HepG2 (cell line): ENCODE measurements at regions not wholly inside any gene's neighbourhood (a gene's known extent, or its start where the extent isn't known, plus 50 kb on each side); places are given as distances from the start of the nearest gene placed in this dataset.

Experiments
- ATAC-seq: fragments of 200-7000 bp; cut with Tn5 transposase; 3 replicates; pipeline ENCODE4 v1.9.1; 2020; ENCODE audit warnings: mild to moderate bottlenecking, moderate library complexity
- BruUV-seq: library from RNA; stranded (reverse); fragments of 400-500 nt; replicated peaks from 2 replicates; lab custom pipeline; 2021; lab: Mats Ljungman, UMichigan
- CTCF ChIA-PET: fragments of 300-600 bp; formaldehyde crosslinking; extraction: SDS; loops from one replicate; lab custom pipeline; 2021; ENCODE audit warnings: low total read pairs, inconsistent platforms, low intra/inter-chr PET ratio; lab: Yijun Ruan, JAX
- POLR2A ChIA-PET: fragments of 350-600 bp; sonication (Branson Sonifier 250); formaldehyde crosslinking; loops from one replicate; lab custom pipeline; 2020; ENCODE audit warnings: antibody characterized with exemption, inconsistent platforms; lab: Yijun Ruan, JAX
- DNase-seq: peaks from one replicate; pipeline ENCODE4 v3.0.0-alpha.2; 2015; ENCODE audit warnings: low spot score
- FAIRE-seq: peaks from 3 replicates; lab custom pipeline; 2011; peaks lifted over from hg19 to GRCh38; lab: Jason Lieb, UNC
- H2AFZ ChIP-seq: one replicate; pipeline ENCODE4 v1.6.1; 2011; ENCODE audit warnings: low read length, inconsistent platforms
- H3K27ac ChIP-seq: fragments of 300-600 bp; 3 replicates; pipeline ENCODE4 v1.8.0; 2011; ENCODE audit warnings: mixed run types, mild to moderate bottlenecking, mixed read lengths, low read length, inconsistent platforms; ENCODE audit not compliant: insufficient read depth; ENCODE audit errors: extremely low read length
- H3K27me3 ChIP-seq, 2 experiments: fragments of 200-600 bp in 1 of 2; 2 replicates in 1 of 2; 3 replicates in 1 of 2; pipeline versions ENCODE4 v1.6.0 to v1.8.0; 2011; ENCODE audit warnings: low read length in 2 of 2, mild to moderate bottlenecking in 2 of 2, moderate library complexity in 2 of 2, inconsistent platforms in 1 of 2; ENCODE audit not compliant: insufficient read depth in 2 of 2, control insufficient read depth in 1 of 2
- H3K36me3 ChIP-seq, 2 experiments: fragments of 200-600 bp in 1 of 2; replicated peaks in 1 of 2; 2 replicates in 1 of 2; 3 replicates in 1 of 2; pipeline versions ENCODE4 v1.5.1 to v1.8.0; 2011; ENCODE audit warnings: low read length in 2 of 2, inconsistent platforms in 1 of 2; ENCODE audit not compliant: insufficient read depth in 2 of 2, control insufficient read depth in 1 of 2
- H3K4me1 ChIP-seq: 2 replicates; pipeline ENCODE4 v1.5.1; 2012; ENCODE audit warnings: low read length, inconsistent platforms; ENCODE audit not compliant: insufficient read depth
- H3K4me2 ChIP-seq: 2 replicates; pipeline ENCODE4 v1.6.0; 2011; ENCODE audit warnings: low read depth, low read length, inconsistent platforms
- H3K4me3 ChIP-seq, 3 experiments: fragments of 200-600 bp in 1 of 3; sonication (generic), shearing (Covaris generic) in 1 of 3; replicated peaks in 1 of 3; 2 replicates each; pipeline ENCODE4 v1.5.1; 2011 to 2016; ENCODE audit warnings: low read length in 3 of 3, inconsistent platforms in 2 of 3, low read depth in 2 of 3, mild to moderate bottlenecking in 2 of 3, control low read depth in 1 of 3, mixed read lengths in 1 of 3; ENCODE audit not compliant: insufficient read depth in 1 of 3
- H3K79me2 ChIP-seq: one replicate; pipeline ENCODE4 v1.6.1; 2011; ENCODE audit warnings: low read length, inconsistent platforms; ENCODE audit not compliant: insufficient read depth
- H3K9ac ChIP-seq: 2 replicates; pipeline ENCODE4 v1.6.0; 2011; ENCODE audit warnings: mild to moderate bottlenecking, low read depth, low read length, inconsistent platforms; ENCODE audit not compliant: insufficient read depth
- H3K9me3 ChIP-seq: 2 replicates; pipeline ENCODE4 v1.5.1; 2012; ENCODE audit warnings: mild to moderate bottlenecking, low read length
- H4K20me1 ChIP-seq: 2 replicates; pipeline ENCODE4 v1.6.0; 2011; ENCODE audit warnings: inconsistent platforms, mild to moderate bottlenecking, low read length, moderate library complexity; ENCODE audit not compliant: insufficient read depth
- FOXA3 ChIP-seq: IDR thresholded peaks from 2 replicates; pipeline ENCODE4 v1.6.1; 2016; ENCODE audit warnings: missing genetic modification reagents, missing compliant biosample characterization
- FOXJ3 ChIP-seq: sonication (generic); formaldehyde crosslinking; IDR thresholded peaks from 2 replicates; pipeline ENCODE4 v1.4.0; 2020; ENCODE audit warnings: missing genetic modification reagents, mild to moderate bottlenecking, borderline replicate concordance
- HNF4A ChIP-seq: sonication (generic); formaldehyde crosslinking; IDR thresholded peaks from 2 replicates; pipeline ENCODE4 v1.4.0; 2020; ENCODE audit warnings: missing genetic modification reagents
- MTF1 ChIP-seq: sonication (generic); formaldehyde crosslinking; IDR thresholded peaks from 2 replicates; pipeline ENCODE4 v1.5.0; 2020; ENCODE audit warnings: missing genetic modification reagents
- RFXAP ChIP-seq: sonication (generic); formaldehyde crosslinking; IDR thresholded peaks from 2 replicates; pipeline ENCODE4 v1.4.0; 2020; ENCODE audit warnings: missing genetic modification reagents, borderline replicate concordance
- ZNF552 ChIP-seq: sonication (generic); formaldehyde crosslinking; IDR thresholded peaks from 2 replicates; pipeline ENCODE4 v1.9.0; 2022; ENCODE audit warnings: missing genetic modification reagents, mild to moderate bottlenecking, borderline replicate concordance
- ZNF629 ChIP-seq: sonication (generic); formaldehyde crosslinking; conservative IDR thresholded peaks from 2 replicates; pipeline ENCODE4 v1.5.0; 2020; ENCODE audit warnings: missing genetic modification reagents
- ZNF839 ChIP-seq: sonication (generic); formaldehyde crosslinking; IDR thresholded peaks from 2 replicates; pipeline ENCODE4 v1.4.0; 2020; ENCODE audit warnings: missing genetic modification reagents, mild to moderate bottlenecking, borderline replicate concordance
- WGBS: methylation state at CpG from one replicate; pipeline ENCODE4 v1.1.6; 2017; ENCODE audit warnings: low lambda C conversion rate; 5-methylcytosine and 5-hydroxymethylcytosine counted together
- in situ Hi-C: cut with HindIII; loops from 2 replicates; pipeline ENCODE4 v1.10.0; 2017; ENCODE audit warnings: low pct_unique_long_range_greater_than_20kb; ENCODE audit not compliant: extremely low pct_ligation_motif_present
- intact Hi-C: fragments of 100-400 bp; cut with micrococcal nuclease; formaldehyde crosslinking; loops from one replicate; pipeline ENCODE4 v1.10.0; 2022; ENCODE audit not compliant: unreplicated experiment
- TF ChIP-seq, protein P1 (sequence below): sonication (generic); formaldehyde crosslinking; IDR thresholded peaks from 2 replicates; pipeline ENCODE4 v1.5.0; 2020; ENCODE audit warnings: missing genetic modification reagents
- TF ChIP-seq, protein P2 (sequence below): sonication (generic); formaldehyde crosslinking; IDR thresholded peaks from 2 replicates; pipeline ENCODE4 v1.4.0; 2020; ENCODE audit warnings: missing genetic modification reagents, borderline replicate concordance
- TF ChIP-seq, protein P3 (sequence below): sonication (generic); formaldehyde crosslinking; IDR thresholded peaks from 2 replicates; pipeline ENCODE4 v1.4.0; 2020; ENCODE audit warnings: missing genetic modification reagents, low read depth, mild to moderate bottlenecking, borderline replicate concordance
- TF ChIP-seq, protein P4 (sequence below): sonication (generic); formaldehyde crosslinking; conservative IDR thresholded peaks from 2 replicates; pipeline ENCODE4 v1.8.0; 2022; ENCODE audit warnings: low read depth, missing genetic modification reagents

DNA sequence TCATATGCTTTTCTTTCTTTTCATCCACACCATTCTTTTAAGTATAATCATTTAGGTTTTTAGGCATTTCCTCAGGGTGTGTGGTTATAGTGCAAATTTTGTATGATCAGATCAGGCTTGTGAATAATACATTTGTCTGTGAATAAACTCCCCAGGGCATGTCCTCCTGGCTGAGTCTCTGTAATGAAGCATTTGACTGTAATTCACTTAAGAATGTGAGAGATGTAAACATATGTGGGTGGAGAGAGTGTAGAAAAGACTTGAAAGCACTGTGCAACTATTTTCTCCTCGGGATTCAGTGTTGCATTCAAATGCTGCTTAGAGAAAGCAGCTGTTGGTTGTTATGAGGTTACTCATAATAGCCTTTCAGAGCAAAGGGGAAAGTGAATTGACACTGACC is 996.5 kb downstream of the TUSC7 start:
- Histone ChIP-seq H3K27me3 (no peaks in the 10 kb centered on the region), H3K9me3 (no peaks in the 10 kb centered on the region), H3K4me1 (no peaks in the 10 kb centered on the region), H2AFZ (no peak overlapping the region), H3K27ac (no peak overlapping the region), H3K4me2 (no peak overlapping the region), H3K79me2 (no peaks in the 10 kb centered on the region), H3K4me3 (no peak overlapping the region), H3K36me3 (no peaks in the 10 kb centered on the region), H4K20me1 (no peaks in the 10 kb centered on the region), H3K9ac (no peak overlapping the region)
- 0% methylated on average over 1 of the region's 1 CpG for WGBS
- intact Hi-C loops: no loop called here
- DNase-seq: no peak
- in situ Hi-C loops: no loop called here
- FAIRE-seq: no peak
- ATAC-seq: no peak
- CTCF ChIA-PET: no interaction called here
- POLR2A ChIA-PET: no interaction called here
- BruUV-seq: no TSS peak
- TF ChIP-seq FOXA3 (no peak), HNF4A (CRISPR knock-in tag) (no peak), ZNF629 (CRISPR knock-in tag) (no peak), FOXJ3 (no peak), MTF1 (CRISPR knock-in tag) (no peak), ZNF552 (no peak), ZNF839 (no peak), RFXAP (no peak)
- TF ChIP-seq, protein P1, sequence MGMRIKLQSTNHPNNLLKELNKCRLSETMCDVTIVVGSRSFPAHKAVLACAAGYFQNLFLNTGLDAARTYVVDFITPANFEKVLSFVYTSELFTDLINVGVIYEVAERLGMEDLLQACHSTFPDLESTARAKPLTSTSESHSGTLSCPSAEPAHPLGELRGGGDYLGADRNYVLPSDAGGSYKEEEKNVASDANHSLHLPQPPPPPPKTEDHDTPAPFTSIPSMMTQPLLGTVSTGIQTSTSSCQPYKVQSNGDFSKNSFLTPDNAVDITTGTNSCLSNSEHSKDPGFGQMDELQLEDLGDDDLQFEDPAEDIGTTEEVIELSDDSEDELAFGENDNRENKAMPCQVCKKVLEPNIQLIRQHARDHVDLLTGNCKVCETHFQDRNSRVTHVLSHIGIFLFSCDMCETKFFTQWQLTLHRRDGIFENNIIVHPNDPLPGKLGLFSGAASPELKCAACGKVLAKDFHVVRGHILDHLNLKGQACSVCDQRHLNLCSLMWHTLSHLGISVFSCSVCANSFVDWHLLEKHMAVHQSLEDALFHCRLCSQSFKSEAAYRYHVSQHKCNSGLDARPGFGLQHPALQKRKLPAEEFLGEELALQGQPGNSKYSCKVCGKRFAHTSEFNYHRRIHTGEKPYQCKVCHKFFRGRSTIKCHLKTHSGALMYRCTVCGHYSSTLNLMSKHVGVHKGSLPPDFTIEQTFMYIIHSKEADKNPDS: no peak
- TF ChIP-seq, protein P2, sequence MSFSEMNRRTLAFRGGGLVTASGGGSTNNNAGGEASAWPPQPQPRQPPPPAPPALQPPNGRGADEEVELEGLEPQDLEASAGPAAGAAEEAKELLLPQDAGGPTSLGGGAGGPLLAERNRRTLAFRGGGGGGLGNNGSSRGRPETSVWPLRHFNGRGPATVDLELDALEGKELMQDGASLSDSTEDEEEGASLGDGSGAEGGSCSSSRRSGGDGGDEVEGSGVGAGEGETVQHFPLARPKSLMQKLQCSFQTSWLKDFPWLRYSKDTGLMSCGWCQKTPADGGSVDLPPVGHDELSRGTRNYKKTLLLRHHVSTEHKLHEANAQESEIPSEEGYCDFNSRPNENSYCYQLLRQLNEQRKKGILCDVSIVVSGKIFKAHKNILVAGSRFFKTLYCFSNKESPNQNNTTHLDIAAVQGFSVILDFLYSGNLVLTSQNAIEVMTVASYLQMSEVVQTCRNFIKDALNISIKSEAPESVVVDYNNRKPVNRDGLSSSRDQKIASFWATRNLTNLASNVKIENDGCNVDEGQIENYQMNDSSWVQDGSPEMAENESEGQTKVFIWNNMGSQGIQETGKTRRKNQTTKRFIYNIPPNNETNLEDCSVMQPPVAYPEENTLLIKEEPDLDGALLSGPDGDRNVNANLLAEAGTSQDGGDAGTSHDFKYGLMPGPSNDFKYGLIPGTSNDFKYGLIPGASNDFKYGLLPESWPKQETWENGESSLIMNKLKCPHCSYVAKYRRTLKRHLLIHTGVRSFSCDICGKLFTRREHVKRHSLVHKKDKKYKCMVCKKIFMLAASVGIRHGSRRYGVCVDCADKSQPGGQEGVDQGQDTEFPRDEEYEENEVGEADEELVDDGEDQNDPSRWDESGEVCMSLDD: no peak
- TF ChIP-seq, protein P3, sequence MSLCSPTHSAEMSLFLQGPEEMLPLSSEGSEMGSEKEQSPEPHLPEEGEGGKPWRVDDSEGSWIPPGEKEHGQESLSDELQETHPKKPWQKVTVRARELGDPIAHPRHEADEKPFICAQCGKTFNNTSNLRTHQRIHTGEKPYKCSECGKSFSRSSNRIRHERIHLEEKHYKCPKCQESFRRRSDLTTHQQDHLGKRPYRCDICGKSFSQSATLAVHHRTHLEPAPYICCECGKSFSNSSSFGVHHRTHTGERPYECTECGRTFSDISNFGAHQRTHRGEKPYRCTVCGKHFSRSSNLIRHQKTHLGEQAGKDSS (CRISPR knock-in tag): no peak
- TF ChIP-seq, protein P4, sequence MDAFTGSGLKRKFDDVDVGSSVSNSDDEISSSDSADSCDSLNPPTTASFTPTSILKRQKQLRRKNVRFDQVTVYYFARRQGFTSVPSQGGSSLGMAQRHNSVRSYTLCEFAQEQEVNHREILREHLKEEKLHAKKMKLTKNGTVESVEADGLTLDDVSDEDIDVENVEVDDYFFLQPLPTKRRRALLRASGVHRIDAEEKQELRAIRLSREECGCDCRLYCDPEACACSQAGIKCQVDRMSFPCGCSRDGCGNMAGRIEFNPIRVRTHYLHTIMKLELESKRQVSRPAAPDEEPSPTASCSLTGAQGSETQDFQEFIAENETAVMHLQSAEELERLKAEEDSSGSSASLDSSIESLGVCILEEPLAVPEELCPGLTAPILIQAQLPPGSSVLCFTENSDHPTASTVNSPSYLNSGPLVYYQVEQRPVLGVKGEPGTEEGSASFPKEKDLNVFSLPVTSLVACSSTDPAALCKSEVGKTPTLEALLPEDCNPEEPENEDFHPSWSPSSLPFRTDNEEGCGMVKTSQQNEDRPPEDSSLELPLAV: no peak
